A673 (cell line): ENCODE measurements at regions not wholly inside any gene's neighbourhood (a gene's known extent, or its start where the extent isn't known, plus 50 kb on each side); places are given as distances from the start of the nearest gene placed in this dataset.

Experiments used
- BruUV-seq: library from RNA; stranded (reverse); fragments of 400-500 nt; replicated peaks from 2 replicates; lab custom pipeline; 2021; lab: Mats Ljungman, UMichigan
- CTCF ChIA-PET: fragments of 300-600 bp; sonication (Branson Sonifier 250); formaldehyde crosslinking; loops from one replicate; lab custom pipeline; 2022; ENCODE audit warnings: antibody characterized with exemption; lab: Charles Lee
- POLR2A ChIA-PET: fragments of 300-600 bp; sonication (Branson Sonifier 250); formaldehyde crosslinking; loops from one replicate; lab custom pipeline; 2022; ENCODE audit warnings: antibody characterized with exemption; ENCODE audit not compliant: low non-redundant PET; lab: Charles Lee
- DNase-seq: peaks from one replicate; pipeline ENCODE4 v3.0.0-alpha.2; 2015; ENCODE audit warnings: low spot score
- H3K27ac ChIP-seq: fragments of 200-600 bp; sonication (generic); 2 replicates; pipeline ENCODE4 v1.5.1; 2016; ENCODE audit warnings: mixed run types, low read depth, mild to moderate bottlenecking, mixed read lengths, antibody characterized with exemption, low read length; ENCODE audit not compliant: poor library complexity, severe bottlenecking
- H3K27me3 ChIP-seq: fragments of 200-600 bp; sonication (generic); replicated peaks from 2 replicates; pipeline ENCODE4 v1.6.1; 2017; ENCODE audit warnings: mixed run types, low read depth, mild to moderate bottlenecking, mixed read lengths, antibody characterized with exemption, low read length; ENCODE audit not compliant: insufficient read depth, poor library complexity
- H3K36me3 ChIP-seq: fragments of 200-600 bp; sonication (generic); 2 replicates; pipeline ENCODE4 v1.6.1; 2016; ENCODE audit warnings: mixed run types, mild to moderate bottlenecking, mixed read lengths, antibody characterized with exemption, low read length; ENCODE audit not compliant: insufficient read depth, poor library complexity, severe bottlenecking
- H3K4me1 ChIP-seq: fragments of 200-600 bp; sonication (generic); 2 replicates; pipeline ENCODE4 v1.6.1; 2017; ENCODE audit warnings: mixed run types, mild to moderate bottlenecking, mixed read lengths, antibody characterized with exemption, low read length; ENCODE audit not compliant: insufficient read depth, poor library complexity, severe bottlenecking
- H3K4me3 ChIP-seq: fragments of 200-600 bp; sonication (generic); 2 replicates; pipeline ENCODE4 v1.5.1; 2016; ENCODE audit warnings: low read depth, mixed run types, mild to moderate bottlenecking, mixed read lengths, low read length; ENCODE audit not compliant: poor library complexity, severe bottlenecking
- H3K9me3 ChIP-seq: fragments of 200-600 bp; sonication (generic); 2 replicates; pipeline ENCODE4 v1.6.1; 2016; ENCODE audit warnings: mixed run types, low read depth, mild to moderate bottlenecking, mixed read lengths, antibody characterized with exemption, low read length; ENCODE audit not compliant: poor library complexity, severe bottlenecking
- EZH2 ChIP-seq: fragments of 200-600 bp; sonication (generic); IDR thresholded peaks from 2 replicates; pipeline ENCODE4 v1.6.1; 2017; ENCODE audit warnings: borderline replicate concordance, low read depth, mild to moderate bottlenecking, mixed read lengths, antibody characterized with exemption, low read length; ENCODE audit not compliant: poor library complexity, severe bottlenecking
- intact Hi-C: fragments of 100-400 bp; cut with micrococcal nuclease; formaldehyde crosslinking; loops from one replicate; pipeline ENCODE4 v1.10.0; 2022; ENCODE audit not compliant: unreplicated experiment
- TF ChIP-seq, protein P1 (sequence below): fragments of 300-800, 200-600 bp; sonication (generic); conservative IDR thresholded peaks from 2 replicates; pipeline ENCODE4 v1.5.1; 2017; ENCODE audit warnings: low read depth, mild to moderate bottlenecking, antibody characterized with exemption, low read length, moderate library complexity, mixed read lengths

DNA sequence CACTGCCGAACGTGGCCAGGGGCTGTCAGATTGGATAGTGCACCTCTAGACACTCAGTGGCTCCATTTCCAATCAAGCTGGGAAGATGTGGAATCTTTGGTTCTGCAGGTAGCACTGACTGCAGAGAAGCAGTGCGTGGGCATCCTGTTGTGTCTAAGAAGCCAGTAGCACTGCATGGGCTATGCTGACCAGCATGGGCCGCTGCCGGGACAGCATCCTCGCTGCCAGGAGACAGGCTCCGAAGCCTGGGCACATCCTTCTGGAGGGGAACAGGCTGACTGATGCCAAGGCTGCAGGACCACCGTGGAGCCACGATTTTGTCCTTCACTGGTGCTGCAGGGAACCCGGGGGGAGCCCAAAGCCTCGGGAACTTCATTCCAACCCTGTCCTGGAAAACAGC, 649.4 kb downstream of the NPHP4 start:
- H3K36me3 ChIP-seq, result no peaks in the 10 kb centered on the region

DNA sequence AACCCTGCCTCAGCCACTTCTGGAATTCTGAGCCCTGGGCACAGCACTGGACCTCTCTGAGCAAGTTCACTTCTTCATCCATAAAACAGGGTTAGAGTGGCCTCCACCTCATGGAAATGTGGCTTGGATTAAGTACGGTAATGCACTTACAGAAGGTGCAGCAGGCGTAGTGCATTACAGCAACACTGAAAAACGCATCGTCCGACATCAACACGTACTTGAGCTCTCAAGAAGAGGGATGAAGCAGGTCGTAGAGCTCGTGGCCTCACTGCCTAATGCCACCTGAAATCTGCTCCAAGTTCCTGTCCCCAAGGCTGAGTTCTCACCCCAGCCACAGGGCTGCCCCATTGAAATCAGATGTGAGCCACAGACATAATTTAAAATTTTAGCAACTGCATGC, 650.1 kb downstream of the NPHP4 start:
- Histone ChIP-seq H3K4me3 (no peak overlapping the region), H3K27ac (no peak overlapping the region), H3K36me3 (no peaks in the 10 kb centered on the region), H3K4me1 (no peaks in the 10 kb centered on the region), H3K9me3 (no peaks in the 10 kb centered on the region), H3K27me3 (no peaks in the 10 kb centered on the region)
- ChIA-PET CTCF (no interaction called here), POLR2A (no interaction called here)
- intact Hi-C loops, result no loop called here
- no TSS peak for BruUV-seq
- no peak for DNase-seq
- no peak for TF ChIP-seq EZH2
- TF ChIP-seq, protein P1, sequence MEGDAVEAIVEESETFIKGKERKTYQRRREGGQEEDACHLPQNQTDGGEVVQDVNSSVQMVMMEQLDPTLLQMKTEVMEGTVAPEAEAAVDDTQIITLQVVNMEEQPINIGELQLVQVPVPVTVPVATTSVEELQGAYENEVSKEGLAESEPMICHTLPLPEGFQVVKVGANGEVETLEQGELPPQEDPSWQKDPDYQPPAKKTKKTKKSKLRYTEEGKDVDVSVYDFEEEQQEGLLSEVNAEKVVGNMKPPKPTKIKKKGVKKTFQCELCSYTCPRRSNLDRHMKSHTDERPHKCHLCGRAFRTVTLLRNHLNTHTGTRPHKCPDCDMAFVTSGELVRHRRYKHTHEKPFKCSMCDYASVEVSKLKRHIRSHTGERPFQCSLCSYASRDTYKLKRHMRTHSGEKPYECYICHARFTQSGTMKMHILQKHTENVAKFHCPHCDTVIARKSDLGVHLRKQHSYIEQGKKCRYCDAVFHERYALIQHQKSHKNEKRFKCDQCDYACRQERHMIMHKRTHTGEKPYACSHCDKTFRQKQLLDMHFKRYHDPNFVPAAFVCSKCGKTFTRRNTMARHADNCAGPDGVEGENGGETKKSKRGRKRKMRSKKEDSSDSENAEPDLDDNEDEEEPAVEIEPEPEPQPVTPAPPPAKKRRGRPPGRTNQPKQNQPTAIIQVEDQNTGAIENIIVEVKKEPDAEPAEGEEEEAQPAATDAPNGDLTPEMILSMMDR, result no peak

More for the DNA sequence above, 649.4 kb downstream of the NPHP4 start:
- ChIA-PET POLR2A (no interaction called here), CTCF (no interaction called here)
- no peaks in the 10 kb centered on the region for H3K9me3 ChIP-seq
- BruUV-seq, result no TSS peak
- TF ChIP-seq EZH2, result no peak
- TF ChIP-seq, protein P1, result no peak
- H3K4me1 ChIP-seq, result no peaks in the 10 kb centered on the region
- H3K27ac ChIP-seq, result no peak overlapping the region
- DNase-seq, result no peak
- no peaks in the 10 kb centered on the region for H3K27me3 ChIP-seq
- H3K4me3 ChIP-seq, result no peak overlapping the region
- intact Hi-C loops, result no loop called here

DNA sequence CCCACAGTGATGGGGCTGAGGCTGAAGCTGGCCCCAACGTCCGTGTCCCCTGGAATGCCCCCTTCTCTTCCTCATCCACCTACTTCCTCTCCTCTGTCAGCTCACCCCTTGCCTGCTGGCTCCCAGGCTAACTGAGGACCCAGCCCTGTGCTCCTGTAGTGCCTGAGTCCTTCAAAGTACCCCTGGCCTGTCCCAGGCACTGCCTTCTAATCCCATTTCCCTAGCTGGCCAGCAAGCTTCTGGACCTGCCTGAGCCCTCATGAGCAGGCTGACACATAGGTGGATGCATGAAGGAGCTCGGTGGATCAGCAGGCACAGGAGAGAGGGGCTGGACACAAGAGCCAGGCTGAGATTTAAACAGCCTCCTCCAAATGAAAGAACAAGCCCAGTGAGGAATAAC, 650.8 kb downstream of the NPHP4 start:
- no TSS peak for BruUV-seq

More for the DNA sequence above, 650.8 kb downstream of the NPHP4 start:
- Histone ChIP-seq H3K9me3 (no peaks in the 10 kb centered on the region), H3K4me3 (no peak overlapping the region), H3K27ac (no peak overlapping the region), H3K36me3 (no peaks in the 10 kb centered on the region), H3K27me3 (no peaks in the 10 kb centered on the region), H3K4me1 (no peaks in the 10 kb centered on the region)
- TF ChIP-seq, protein P1, result no peak
- no peak for TF ChIP-seq EZH2
- intact Hi-C loops, result no loop called here
- ChIA-PET POLR2A (no interaction called here), CTCF (no interaction called here)
- DNase-seq, result no peak
